GM19328 (cell line): ENCODE measurements at regions not wholly inside any gene's neighbourhood (a gene's known extent, or its start where the extent isn't known, plus 50 kb on each side); places are given as distances from the start of the nearest gene placed in this dataset.
"Not testable (repeated sequence)": the region's sequence is repeated elsewhere in the genome, so short reads cannot be mapped to it uniquely, and the experiment has no call there.

ENCODE experiments used
- ATAC-seq: cut with Tn5 transposase; IDR thresholded peaks from one replicate; pipeline ENCODE4 v1.9.1; 2021; ENCODE audit warnings: mild to moderate bottlenecking, moderate library complexity; ENCODE audit not compliant: unreplicated experiment

DNA sequence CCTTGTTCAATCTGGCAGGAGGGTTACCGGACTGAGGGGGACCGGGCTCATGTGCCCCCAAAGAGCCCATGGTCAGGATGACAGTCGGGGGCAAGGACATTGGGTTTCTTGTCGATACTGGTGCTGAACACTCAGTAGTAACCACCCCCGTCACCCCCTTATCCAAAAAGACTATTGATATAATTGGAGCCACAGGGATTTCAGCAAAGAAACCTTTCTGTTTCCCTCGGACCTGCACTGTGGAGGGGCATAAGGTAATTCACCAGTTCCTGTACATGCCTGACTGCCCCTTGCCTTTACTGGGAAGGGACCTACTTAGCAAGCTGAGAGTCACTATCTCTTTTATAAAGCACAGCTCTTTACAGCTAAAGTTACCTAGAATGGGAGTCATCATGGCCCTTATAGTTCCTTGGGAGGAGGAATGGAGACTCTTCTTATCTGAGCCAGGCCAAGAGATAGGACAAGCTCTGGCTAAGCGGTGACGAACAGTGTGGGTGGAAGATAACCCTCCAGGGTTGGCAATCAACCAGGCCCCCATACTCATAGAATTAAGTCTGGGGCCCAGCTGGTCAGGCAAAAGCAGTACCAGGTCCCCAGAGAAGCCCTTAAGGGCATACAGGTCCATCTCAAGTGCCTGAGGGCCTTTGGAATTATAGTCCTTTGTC lies 603.7 kb downstream of the UQCRFS1 start:
- no peak for ATAC-seq

DNA sequence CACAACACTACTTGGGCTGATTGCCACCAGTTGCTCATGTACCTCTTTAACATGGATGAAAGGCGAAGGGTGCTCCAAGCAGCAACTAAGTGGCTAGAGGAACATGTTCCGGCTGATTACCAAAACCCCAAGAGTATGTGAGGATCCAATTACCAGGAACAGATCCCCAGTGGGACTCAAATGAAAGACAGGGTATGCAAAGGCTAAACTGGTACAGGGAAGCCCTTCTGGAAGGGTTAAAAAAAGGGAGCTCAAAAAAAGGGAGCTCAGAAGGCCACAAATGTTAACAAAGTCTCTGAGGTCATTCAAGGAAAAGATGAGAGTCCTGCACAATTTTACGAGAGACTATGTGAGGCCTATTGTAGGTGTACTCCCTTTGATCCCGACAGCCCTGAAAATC lies 604.7 kb downstream of the UQCRFS1 start:
- ATAC-seq, result no peak

- ATAC-seq, result no peak
These were observed 605.8 kb downstream of the UQCRFS1 start for GRCh38 chr19:28607066-28607583.

- ATAC-seq, result no peak
These were observed 606.5 kb downstream of the UQCRFS1 start for GRCh38 chr19:28606269-28607032.

- ATAC-seq, result no peak
These were observed 607.3 kb downstream of the UQCRFS1 start for GRCh38 chr19:28605501-28606268.

- ATAC-seq, result no peak
These were observed 609.5 kb downstream of the UQCRFS1 start for GRCh38 chr19:28603453-28603852.

- ATAC-seq, result no peak
These were observed 610.2 kb downstream of the UQCRFS1 start for GRCh38 chr19:28602675-28603298.

- no peak for ATAC-seq
These were observed 611.1 kb downstream of the UQCRFS1 start for GRCh38 chr19:28601723-28602440.

- no peak for ATAC-seq
These were observed 614.1 kb downstream of the UQCRFS1 start for GRCh38 chr19:28598861-28599260.

- no peak for ATAC-seq
These were observed 616.3 kb downstream of the UQCRFS1 start for GRCh38 chr19:28596561-28597071.

DNA sequence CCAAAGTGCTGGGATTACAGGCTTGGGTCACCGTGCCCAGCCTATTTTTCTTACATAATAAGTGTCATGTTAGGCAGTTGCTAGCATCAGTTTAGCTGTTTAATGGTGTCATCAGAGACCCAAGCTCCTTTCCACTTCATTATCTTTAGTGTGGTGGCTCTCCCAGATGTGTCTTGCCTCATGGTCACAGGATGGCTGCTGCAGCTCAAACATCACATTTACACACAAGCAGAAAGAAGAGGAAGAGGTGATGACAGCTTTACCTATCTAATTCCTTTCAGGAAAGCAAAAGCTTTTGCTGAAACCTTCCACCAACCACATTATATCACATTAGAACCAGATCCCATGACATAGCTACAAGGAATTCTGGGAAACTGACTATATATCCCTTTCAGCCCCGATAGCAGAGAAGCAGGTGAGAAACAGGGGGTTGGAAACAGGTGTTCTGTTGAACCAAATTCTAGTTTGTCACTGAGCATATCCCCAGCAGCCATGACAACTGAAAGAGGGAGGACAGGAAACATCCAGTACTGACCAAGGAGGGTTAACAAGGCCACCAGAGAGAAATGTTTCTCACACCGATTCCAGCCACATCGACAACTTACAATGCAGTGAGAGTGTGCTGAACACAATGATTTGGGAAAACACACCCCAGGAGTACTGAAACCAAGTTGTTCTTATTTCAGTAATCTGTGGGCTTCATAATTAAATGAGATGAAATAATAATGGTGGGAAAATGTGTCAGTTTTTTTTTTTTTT lies 617.0 kb downstream of the UQCRFS1 start:
- no peak for ATAC-seq

DNA sequence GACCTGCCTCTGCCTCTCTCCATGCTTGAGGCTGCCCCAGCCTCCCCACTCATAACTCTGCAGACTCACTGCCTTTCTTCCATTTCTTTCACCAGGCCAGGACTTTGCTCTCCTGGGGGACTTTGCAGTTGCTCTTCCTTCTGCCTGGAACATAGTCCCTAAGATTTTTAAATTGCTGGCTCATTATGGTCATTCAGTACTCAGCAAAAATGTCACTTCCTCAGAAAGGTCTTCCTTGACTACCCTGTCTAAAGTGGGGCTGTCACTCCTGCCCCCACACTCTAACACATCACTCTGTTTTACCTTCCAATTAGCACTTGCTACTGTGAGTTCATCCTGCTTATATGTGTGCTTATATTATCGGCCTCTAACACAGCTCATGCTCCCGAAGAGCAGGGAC lies 618.2 kb downstream of the UQCRFS1 start:
- no peak for ATAC-seq

DNA sequence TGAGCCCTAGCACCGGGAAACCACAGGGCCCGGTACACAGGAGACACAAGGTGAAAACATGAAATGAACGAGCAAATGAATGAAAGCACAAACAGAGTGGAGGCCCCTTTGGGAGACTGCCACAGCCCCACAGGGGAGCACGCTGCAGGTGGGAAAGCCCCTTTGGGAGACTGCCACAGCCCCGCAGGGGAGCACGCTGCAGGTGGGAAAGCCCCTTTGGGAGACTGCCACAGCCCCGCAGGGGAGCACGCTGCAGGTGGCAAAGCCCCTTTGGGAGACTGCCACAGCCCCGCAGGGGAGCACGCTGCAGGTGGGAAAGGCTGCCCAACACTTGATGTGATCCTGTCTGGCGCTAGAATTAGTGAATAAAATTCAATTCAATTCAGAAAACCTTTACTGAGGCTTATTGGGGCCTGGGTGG lies 623.0 kb downstream of the UQCRFS1 start:
- ATAC-seq, result not testable (repeated sequence)

DNA sequence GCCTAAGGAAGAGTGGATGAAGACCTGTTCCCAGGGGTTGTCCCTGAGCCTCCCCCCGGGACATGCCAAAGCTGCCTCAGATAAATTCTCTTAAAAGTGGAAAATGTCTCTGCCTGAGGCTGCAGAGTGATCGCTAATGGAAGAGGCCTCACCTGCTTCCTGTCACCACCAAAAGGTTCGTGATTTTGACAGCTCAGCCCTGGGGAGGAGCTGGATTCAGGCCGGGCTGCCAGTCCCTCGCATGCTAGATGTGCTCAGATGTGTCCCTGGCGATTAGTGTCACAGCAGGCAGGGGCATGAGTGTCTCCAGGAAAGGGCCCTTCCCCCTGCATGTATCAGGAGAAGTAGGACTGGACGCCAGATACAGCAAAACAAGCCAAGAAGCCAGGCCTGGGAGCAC lies 626.5 kb downstream of the UQCRFS1 start:
- no peak for ATAC-seq

- ATAC-seq, result no peak
These were observed 627.2 kb downstream of the UQCRFS1 start for GRCh38 chr19:28585796-28586195.

DNA sequence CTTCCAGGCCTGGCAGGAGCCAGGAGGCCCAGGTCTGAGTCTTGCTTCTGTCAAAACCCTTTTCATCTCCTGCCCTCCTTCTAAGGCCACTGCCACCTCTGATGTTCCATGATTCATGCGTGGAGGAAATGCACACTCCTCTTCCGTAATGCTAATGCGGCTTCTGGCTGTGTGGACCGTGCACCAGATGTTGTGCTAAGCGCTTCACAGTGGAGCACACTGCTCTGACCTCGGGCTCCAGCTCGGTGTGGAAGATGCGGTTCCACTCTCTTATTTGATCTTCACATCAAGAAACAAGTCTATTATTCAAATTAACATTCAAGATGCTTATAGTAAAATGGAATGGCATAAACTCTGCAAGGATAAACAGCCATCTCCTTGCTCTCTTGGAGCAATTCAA lies 629.2 kb downstream of the UQCRFS1 start:
- no peak for ATAC-seq

GRCh38 chr19:28583242-28583641 lies 629.7 kb downstream of the UQCRFS1 start:
- ATAC-seq, result no peak

DNA sequence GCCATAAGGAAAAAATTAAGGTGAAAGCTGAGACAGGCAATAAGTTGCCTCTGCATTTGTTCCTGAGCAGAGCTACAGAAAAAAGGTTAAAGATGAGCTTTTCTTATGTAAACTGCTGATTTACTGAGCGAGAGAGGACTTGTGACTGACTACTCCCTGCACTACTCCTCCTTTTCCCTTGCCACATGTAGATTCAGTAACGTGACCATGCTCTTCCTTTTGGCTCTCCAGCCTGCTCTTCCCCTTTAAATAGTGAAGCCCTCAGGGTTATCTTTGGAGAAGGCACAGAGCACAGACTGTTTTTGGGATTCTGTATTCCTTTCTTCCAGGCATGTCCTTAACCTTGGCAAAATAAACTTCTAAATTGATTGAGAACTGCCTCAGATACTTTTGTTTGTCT lies 630.2 kb downstream of the UQCRFS1 start:
- ATAC-seq, result no peak

DNA sequence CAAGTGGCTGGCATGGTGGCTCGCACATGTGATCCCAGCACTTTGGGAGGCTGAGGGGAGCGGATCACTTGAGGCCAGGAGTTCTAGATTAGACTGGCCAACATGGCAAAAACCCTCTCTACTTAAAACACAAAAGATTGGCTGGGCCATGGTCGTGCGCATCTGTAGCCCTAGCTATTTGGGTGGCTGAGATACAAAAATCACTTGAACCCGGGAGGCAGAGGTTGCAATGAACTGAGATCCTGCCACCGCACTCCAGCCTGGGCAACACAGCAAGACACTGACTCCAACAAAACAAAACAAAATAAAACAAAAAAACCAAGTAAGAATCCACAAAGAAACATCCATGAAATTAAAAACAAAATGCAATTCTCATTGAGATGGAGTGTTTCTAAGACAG lies 630.6 kb downstream of the UQCRFS1 start:
- ATAC-seq, result no peak

GRCh38 chr19:28581468-28581770 lies 631.5 kb downstream of the UQCRFS1 start:
- no peak for ATAC-seq
